GM10266 (cell line): ENCODE measurements at regions not wholly inside any gene's neighbourhood (a gene's known extent, or its start where the extent isn't known, plus 50 kb on each side); places are given as distances from the start of the nearest gene placed in this dataset.

Experiments used
- DNase-seq: peaks from one replicate; pipeline ENCODE4 v3.0.0; 2012; ENCODE audit errors: extremely low spot score
- TF ChIP-seq, protein P1 (sequence below): IDR thresholded peaks from 2 replicates; pipeline ENCODE4 v1.5.1; 2012; ENCODE audit warnings: mild to moderate bottlenecking, low read depth; ENCODE audit not compliant: control insufficient read depth, insufficient read depth; ENCODE audit errors: missing control alignments

DNA sequence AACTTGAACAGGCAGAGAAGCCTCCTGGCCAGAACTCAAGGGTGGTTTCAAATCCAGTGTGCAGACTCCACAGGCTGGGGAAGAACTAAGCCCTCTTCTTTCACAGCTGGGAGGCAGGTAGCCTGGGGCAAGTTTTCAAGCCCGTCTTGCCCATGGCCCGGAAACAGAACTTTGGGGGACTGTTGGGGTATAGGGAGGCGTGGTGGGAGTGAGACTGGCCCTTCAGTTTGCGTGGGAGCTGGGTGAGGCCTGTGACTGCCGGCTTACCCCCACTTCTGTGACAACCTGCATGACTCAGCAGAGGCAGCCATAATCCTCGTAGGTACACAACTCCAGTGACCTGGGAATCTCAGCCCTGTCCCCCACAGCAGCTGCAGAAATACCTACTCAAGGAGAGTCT lies 1125.7 kb downstream of the HACE1 start:
- DNase-seq: no peak
- TF ChIP-seq, protein P1, sequence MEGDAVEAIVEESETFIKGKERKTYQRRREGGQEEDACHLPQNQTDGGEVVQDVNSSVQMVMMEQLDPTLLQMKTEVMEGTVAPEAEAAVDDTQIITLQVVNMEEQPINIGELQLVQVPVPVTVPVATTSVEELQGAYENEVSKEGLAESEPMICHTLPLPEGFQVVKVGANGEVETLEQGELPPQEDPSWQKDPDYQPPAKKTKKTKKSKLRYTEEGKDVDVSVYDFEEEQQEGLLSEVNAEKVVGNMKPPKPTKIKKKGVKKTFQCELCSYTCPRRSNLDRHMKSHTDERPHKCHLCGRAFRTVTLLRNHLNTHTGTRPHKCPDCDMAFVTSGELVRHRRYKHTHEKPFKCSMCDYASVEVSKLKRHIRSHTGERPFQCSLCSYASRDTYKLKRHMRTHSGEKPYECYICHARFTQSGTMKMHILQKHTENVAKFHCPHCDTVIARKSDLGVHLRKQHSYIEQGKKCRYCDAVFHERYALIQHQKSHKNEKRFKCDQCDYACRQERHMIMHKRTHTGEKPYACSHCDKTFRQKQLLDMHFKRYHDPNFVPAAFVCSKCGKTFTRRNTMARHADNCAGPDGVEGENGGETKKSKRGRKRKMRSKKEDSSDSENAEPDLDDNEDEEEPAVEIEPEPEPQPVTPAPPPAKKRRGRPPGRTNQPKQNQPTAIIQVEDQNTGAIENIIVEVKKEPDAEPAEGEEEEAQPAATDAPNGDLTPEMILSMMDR: no peak

DNA sequence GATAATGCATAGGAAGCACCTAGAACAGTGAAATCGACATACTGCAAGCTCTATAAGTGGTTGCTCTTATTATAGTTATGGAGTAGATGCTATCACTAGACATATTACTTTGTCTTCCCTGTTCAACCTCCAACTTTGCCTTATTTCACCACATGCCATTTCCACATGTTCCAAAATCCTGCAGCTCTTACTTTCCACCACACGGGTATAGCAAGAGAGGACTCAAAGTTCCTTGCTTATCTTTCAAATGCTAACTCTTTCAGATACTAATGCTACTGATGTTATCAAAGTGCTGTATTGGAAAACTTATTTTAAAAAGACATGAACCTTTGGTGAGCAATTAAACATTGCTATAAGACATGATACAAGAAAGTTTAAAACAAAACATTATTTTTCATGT lies 1130.1 kb downstream of the HACE1 start:
- TF ChIP-seq, protein P1: no peak
- DNase-seq: no peak

DNA sequence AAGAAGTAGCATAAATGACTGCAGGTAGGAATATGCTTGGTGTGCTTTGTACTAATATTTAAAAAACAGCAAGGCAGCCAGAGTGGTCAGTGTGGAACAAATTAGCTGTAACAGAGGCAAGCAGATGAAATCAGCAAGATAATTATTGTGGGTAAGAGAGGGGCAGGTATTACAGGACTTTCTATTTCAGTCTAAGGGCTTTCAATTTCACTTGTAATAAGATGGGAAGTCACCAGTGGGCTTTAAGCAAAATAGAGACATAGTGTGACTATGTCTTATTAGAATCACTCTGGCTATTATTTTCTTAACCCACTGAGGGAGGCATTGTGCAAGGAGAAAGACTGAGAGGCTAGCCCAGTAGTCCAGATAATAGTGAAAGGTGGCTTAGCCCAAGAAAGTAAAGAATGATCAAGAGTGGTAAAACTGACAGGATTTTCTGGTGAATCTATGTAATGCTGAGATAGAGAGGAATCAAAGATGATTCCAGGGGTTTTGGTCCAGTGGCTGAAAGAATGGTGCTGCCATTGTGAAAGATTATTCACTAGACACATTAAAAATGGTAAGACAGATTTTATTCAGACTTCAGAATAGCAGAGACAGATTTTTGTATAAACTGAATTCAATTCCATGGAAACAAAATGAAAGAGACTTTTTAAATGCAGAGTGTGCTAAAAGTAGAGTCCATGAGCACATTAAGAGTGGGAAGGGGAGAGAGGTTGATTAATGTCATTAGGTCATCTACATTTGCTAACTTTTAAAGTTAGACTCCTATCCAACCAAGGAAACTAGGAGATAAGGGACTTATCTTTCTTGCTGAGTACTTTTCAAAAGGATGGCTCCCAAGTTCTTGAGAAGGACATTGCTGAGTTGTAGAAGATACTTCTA lies 1136.0 kb downstream of the HACE1 start:
- no peak for DNase-seq
- TF ChIP-seq, protein P1: no peak

DNA sequence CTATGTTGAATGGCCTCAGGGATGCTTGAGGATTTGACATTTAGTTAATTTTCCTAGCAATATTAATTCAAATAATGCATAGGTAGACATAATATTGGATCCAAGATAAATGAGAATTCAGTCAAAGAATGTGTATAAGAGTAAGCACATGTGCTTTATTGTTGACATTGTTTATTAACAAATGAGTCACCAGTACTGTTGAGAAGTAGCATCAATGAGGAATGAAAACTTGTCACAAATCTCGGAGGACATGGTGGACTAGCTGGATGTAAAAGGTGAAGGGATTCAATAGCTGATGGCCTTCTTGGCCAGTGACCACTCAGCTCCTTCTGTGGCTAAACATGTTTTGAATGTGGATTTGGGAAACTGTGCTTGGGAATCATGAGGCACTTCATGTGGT lies 1137.0 kb downstream of the HACE1 start:
- no peak for DNase-seq
- TF ChIP-seq, protein P1: no peak

DNA sequence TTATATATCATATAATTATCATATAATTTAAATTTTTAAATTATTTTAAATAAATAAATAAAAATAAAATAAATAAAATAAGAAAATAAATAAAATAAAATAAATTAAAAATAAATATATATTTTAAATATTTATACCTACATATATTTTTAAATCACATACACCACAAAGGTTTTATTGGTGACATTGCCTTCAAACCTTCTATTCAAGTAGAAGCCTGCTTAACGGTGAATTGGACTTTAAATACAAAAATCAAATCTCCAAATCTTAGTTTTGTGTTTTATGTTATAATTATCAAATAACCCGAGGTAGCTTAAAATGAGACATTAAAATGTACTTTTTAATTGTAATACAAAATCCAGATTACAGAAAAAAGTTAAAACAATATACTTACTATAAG lies 1137.8 kb downstream of the HACE1 start:
- no peak for DNase-seq
- TF ChIP-seq, protein P1: no peak

DNA sequence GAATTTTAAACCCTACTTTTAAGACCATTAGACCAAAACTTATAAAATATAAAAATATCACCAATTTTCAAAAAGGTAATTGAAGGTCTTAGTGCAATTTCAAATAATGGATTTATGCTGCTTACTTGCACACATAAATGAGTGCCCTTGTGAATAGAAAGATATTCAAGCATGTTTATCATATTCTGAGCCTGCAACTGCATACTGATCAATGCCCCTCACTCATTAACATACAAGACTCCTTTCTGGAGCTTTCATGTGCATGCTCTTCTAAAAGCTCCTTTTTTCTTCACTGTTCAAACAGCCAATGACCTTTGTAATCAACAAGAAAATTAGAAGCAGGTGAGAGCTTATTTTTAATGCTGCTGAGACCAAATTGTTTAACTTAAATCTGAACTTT lies 1139.3 kb downstream of the HACE1 start:
- DNase-seq: no peak
- TF ChIP-seq, protein P1: no peak

DNA sequence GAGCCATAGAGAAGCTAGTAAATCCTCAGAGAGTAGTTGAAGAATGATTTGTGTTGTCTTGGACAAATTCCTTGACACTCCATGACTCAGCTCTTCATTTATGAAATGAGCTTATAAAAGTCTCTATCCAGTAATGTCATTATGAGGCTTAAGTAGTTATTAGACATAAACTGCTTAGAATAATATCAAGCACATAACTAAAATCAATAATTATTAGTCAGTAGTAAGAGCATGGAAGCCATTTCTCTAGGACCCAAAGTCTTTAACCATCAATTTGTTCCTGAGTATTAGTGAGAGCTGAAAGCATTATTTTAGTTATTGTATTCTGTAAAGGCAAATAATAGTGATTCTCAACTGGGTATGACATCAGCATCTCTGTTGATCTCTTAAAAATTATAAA lies 1140.2 kb downstream of the HACE1 start:
- DNase-seq: no peak
- TF ChIP-seq, protein P1: no peak
